Suprapubic skin (tissue), 4 donors: ENCODE measurements at regions not wholly inside any gene's neighbourhood (a gene's known extent, or its start where the extent isn't known, plus 50 kb on each side); places are given as distances from the start of the nearest gene placed in this dataset.

Experiments used
- CTCF ChIP-seq, 2 donors: fragments of 200-600 bp in 1 of 2; fragments of 450-650 bp in 1 of 2; sonication (generic) in 1 of 2; IDR thresholded peaks; one replicate each; pipeline ENCODE4 v1.5.1; 2016 to 2019; ENCODE audit warnings: antibody characterized with exemption in 2 of 2, mild to moderate bottlenecking in 1 of 2, moderate library complexity in 1 of 2
- EP300 ChIP-seq: sonication (generic); formaldehyde crosslinking; IDR thresholded peaks from one replicate; pipeline ENCODE4 v1.6.1; 2017; ENCODE audit warnings: antibody characterized with exemption
- POLR2A ChIP-seq, 2 donors: fragments of 450-650 bp; IDR thresholded peaks; one replicate each; pipeline ENCODE4 v1.6.1; 2017; ENCODE audit warnings: antibody characterized with exemption in 2 of 2, mild to moderate bottlenecking in 2 of 2, moderate library complexity in 2 of 2
- POLR2AphosphoS5 ChIP-seq, 3 donors: sonication (generic); formaldehyde crosslinking; IDR thresholded peaks; one replicate each; pipeline ENCODE4 v1.6.1; 2017; ENCODE audit warnings: antibody characterized with exemption in 3 of 3

GRCh38 chr22:47355388-47355725 lies 592.9 kb downstream of the TBC1D22A start:
- TF ChIP-seq POLR2AphosphoS5 (IDR thresholded peaks at IDR 0.05) (no peak), CTCF (IDR thresholded peaks at IDR 0.05) (no peak), POLR2A (IDR thresholded peaks at IDR 0.05) (no peak), EP300 (no peak)
